Spleen (tissue), 11 donors: ENCODE measurements at regions not wholly inside any gene's neighbourhood (a gene's known extent, or its start where the extent isn't known, plus 50 kb on each side); places are given as distances from the start of the nearest gene placed in this dataset.

ENCODE experiments used
- DNase-seq: peaks from one replicate; pipeline ENCODE4 v3.0.0-alpha.2; 2020
- H3K27ac ChIP-seq, 8 donors: fragments of 200-600 bp; sonication (generic) in 7 of 8; 1 replicate in 4 of 8; 2 replicates in 4 of 8; pipeline versions ENCODE4 v1.5.0 to v1.8.0; 2016 to 2021; ENCODE audit warnings: inconsistent platforms in 4 of 8, mild to moderate bottlenecking in 4 of 8, moderate library complexity in 1 of 8
- H3K27me3 ChIP-seq, 7 donors: fragments of 200-600 bp; sonication (generic) in 6 of 7; replicated peaks in 1 of 7; 1 replicate in 4 of 7; 2 replicates in 3 of 7; pipeline versions ENCODE4 v1.5.0 to v1.8.0; 2016 to 2021; ENCODE audit warnings: inconsistent platforms in 3 of 7, mild to moderate bottlenecking in 1 of 7
- H3K36me3 ChIP-seq, 6 donors: fragments of 200-600 bp; sonication (generic) in 5 of 6; 1 replicate in 4 of 6; 2 replicates in 2 of 6; pipeline versions ENCODE4 v1.5.0 to v1.8.0; 2016 to 2021; ENCODE audit warnings: inconsistent platforms in 2 of 6
- H3K4me1 ChIP-seq, 6 donors: fragments of 200-600 bp; sonication (generic) in 5 of 6; 1 replicate in 3 of 6; 2 replicates in 3 of 6; pipeline versions ENCODE4 v1.5.0 to v1.8.0; 2016 to 2021; ENCODE audit warnings: inconsistent platforms in 3 of 6
- H3K4me3 ChIP-seq, 8 donors: fragments of 200-600 bp; sonication (generic) in 7 of 8; 1 replicate in 4 of 8; 2 replicates in 4 of 8; pipeline versions ENCODE4 v1.5.0 to v1.8.0; 2016 to 2021; ENCODE audit warnings: inconsistent platforms in 4 of 8, mild to moderate bottlenecking in 4 of 8, moderate library complexity in 2 of 8
- H3K9me3 ChIP-seq, 8 donors: fragments of 200-600 bp; sonication (generic) in 7 of 8; 1 replicate in 4 of 8; 2 replicates in 4 of 8; pipeline versions ENCODE4 v1.5.0 to v1.8.0; 2016 to 2021; ENCODE audit warnings: inconsistent platforms in 4 of 8
- POLR2A ChIP-seq, 3 donors: fragments of 450-650 bp; IDR thresholded peaks; one replicate each; pipeline ENCODE4 v1.5.1; 2017; ENCODE audit warnings: antibody characterized with exemption in 3 of 3, mild to moderate bottlenecking in 1 of 3
- POLR2AphosphoS5 ChIP-seq, 3 donors: sonication (generic); formaldehyde crosslinking; IDR thresholded peaks; one replicate each; pipeline ENCODE4 v1.5.1; 2017; ENCODE audit warnings: antibody characterized with exemption in 3 of 3
- WGBS, 5 donors: extraction: QIAGEN DNeasy Blood & Tissue Kit in 3 of 5; methylation state at CpG; one replicate each; pipeline versions ENCODE4 v1.1.5 to v1.1.7; 2013 to 2018; 5-methylcytosine and 5-hydroxymethylcytosine counted together
- intact Hi-C: fragments of 100-400 bp; cut with DNase I; formaldehyde crosslinking; loops from one replicate; pipeline ENCODE4 v1.15.0; 2023; ENCODE audit warnings: low total_unique reads
- TF ChIP-seq, protein P1 (sequence below), 11 experiments: fragments of 200-600 bp in 7 of 11; fragments of 450-650 bp in 4 of 11; sonication (generic) in 4 of 11; IDR thresholded peaks in 8 of 11; conservative IDR thresholded peaks in 3 of 11; 1 replicate in 7 of 11; 2 replicates in 4 of 11; pipeline versions ENCODE4 v1.4.0 to v1.8.0; 2016 to 2021; ENCODE audit warnings: antibody characterized with exemption in 11 of 11, inconsistent platforms in 4 of 11, mild to moderate bottlenecking in 1 of 11
- donor health status: healthy with polysubstance abuse.
- donor health status: DM: no; HTN: no; CAD: no; lungs with moderate emphysema.
- donor health status: DM: no; HTN: no; CAD: no.
- donor health status: Bipolar disorder and iron deficiency.
- donor health status: healthy.
- donor health status: DM: no; HTN: no; CAD: no.
- donor health status: DM: yes; HTN: yes; CAD: no.

DNA sequence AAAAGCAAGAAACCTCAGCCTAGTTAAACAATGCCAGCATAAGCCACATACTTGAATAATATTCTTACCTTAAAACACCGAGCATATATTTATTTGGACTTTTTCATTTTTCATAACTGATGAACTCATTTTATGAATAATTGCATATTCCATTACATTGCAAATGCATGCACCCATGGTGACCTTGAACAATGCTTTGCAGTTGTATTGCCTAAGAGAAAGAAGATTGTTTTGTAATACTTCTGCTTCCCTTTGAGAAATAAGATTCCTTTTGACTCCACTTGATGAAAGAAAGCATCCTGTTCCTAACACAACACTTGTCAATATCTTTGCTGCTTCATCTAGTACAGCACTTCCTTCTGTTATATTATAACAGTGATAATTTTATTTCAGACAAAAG is 1182.2 kb downstream of the FLRT2 start:
- Histone ChIP-seq H3K4me3 (no peak overlapping the region), H3K27ac (no peak overlapping the region), H3K4me1 (no peaks in the 10 kb centered on the region), H3K36me3 (no peaks in the 10 kb centered on the region), H3K27me3 (no peaks in the 10 kb centered on the region), H3K9me3 (no peaks in the 10 kb centered on the region)
- WGBS, 5 donors = 71 to 85% (median 77%) methylated on average over 1 of the region's 1 CpG
- intact Hi-C loops = no loop called here
- no peak for DNase-seq
- TF ChIP-seq, protein P1, sequence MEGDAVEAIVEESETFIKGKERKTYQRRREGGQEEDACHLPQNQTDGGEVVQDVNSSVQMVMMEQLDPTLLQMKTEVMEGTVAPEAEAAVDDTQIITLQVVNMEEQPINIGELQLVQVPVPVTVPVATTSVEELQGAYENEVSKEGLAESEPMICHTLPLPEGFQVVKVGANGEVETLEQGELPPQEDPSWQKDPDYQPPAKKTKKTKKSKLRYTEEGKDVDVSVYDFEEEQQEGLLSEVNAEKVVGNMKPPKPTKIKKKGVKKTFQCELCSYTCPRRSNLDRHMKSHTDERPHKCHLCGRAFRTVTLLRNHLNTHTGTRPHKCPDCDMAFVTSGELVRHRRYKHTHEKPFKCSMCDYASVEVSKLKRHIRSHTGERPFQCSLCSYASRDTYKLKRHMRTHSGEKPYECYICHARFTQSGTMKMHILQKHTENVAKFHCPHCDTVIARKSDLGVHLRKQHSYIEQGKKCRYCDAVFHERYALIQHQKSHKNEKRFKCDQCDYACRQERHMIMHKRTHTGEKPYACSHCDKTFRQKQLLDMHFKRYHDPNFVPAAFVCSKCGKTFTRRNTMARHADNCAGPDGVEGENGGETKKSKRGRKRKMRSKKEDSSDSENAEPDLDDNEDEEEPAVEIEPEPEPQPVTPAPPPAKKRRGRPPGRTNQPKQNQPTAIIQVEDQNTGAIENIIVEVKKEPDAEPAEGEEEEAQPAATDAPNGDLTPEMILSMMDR (IDR thresholded peaks at IDR 0.05 in 8 of 11, conservative IDR thresholded peaks at IDR 0.05 in 3 of 11) = no peak
- no peak for TF ChIP-seq POLR2AphosphoS5 (IDR thresholded peaks at IDR 0.05)
- no peak for TF ChIP-seq POLR2A (IDR thresholded peaks at IDR 0.05)

DNA sequence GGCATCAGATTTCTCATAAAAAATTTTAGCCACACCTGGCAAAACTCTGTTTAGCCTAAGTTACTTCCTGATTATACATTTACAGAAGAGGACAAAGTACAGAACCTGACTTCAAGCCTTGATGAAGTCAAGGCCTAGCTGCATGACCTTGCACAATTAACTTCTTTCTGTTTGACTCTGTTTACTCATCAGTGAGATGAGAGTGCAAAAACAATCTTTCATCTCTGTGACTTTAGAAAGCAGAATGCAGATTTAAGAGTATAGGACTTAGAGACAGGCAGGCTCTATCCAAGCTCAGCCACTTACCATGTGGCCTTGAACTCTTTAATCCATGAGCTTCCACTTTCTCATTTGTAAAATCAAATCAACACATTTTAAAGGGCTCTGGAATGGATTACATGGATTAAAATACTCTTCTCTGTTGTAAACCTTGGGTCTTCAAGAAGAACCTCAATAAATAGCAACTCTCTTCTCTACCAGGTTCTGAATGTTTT is 1178.9 kb downstream of the FLRT2 start:
- intact Hi-C loops = no loop called here
- no peak for DNase-seq
- Histone ChIP-seq H3K27me3 (no peaks in the 10 kb centered on the region), H3K36me3 (no peaks in the 10 kb centered on the region), H3K27ac (no peak overlapping the region), H3K9me3 (peaks cover 0 to 6% (median 0%) of the 10 kb centered on the region in 8 donors), H3K4me1 (no peaks in the 10 kb centered on the region), H3K4me3 (no peak overlapping the region)
- TF ChIP-seq POLR2A (IDR thresholded peaks at IDR 0.05) (no peak), POLR2AphosphoS5 (IDR thresholded peaks at IDR 0.05) (no peak)
- TF ChIP-seq, protein P1 (IDR thresholded peaks at IDR 0.05 in 8 of 11, conservative IDR thresholded peaks at IDR 0.05 in 3 of 11) = no peak

DNA sequence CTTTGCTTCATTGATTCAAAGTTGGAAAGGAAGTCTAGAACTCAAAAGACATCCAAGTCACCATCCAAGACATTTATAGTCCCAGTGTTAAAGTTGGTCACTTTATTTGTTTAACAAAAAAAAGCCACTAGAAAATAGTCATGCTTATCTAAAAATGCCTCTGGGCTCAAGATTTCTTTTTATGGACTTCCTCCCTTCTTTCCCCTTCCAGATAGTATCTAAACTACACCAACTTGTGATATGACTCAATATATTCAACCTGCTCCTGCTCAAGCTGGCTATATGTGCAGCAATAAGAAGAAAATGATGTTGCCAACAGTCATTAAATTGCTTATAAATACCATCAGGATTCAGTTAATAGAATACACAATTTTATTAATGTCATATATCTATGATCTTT is 1177.1 kb downstream of the FLRT2 start:
- Histone ChIP-seq H3K27me3 (no peaks in the 10 kb centered on the region), H3K27ac (no peak overlapping the region), H3K4me1 (no peaks in the 10 kb centered on the region), H3K9me3 (peaks cover 0 to 6% (median 0%) of the 10 kb centered on the region in 8 donors), H3K36me3 (no peaks in the 10 kb centered on the region), H3K4me3 (no peak overlapping the region)
- intact Hi-C loops = no loop called here
- DNase-seq = no peak
- no peak for TF ChIP-seq POLR2A (IDR thresholded peaks at IDR 0.05)
- TF ChIP-seq, protein P1 (IDR thresholded peaks at IDR 0.05 in 8 of 11, conservative IDR thresholded peaks at IDR 0.05 in 3 of 11) = no peak
- TF ChIP-seq POLR2AphosphoS5 (IDR thresholded peaks at IDR 0.05) = no peak

DNA sequence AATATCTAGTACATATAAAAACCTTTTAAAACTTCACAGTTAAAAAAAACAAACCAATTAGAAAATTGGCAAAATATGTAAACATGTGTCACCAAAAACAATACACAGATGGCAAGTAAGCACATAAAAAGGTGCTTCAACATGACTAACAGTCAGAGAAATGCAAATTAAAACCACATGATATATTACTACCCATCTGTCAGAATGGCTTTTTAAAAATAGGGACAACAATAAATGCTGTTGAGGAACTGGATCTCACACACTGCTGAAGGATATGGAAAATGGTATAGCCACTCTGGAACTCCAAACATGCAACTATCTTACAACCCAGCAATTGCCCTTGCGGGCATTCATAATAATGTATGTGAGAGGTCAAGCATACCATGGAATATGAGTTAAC is 1153.6 kb downstream of the FLRT2 start:
- H3K4me3 ChIP-seq = no peak overlapping the region
- H3K36me3 ChIP-seq = no peaks in the 10 kb centered on the region
- peaks cover 0 to 3% (median 0%) of the 10 kb centered on the region in 8 donors for H3K9me3 ChIP-seq
- TF ChIP-seq, protein P1 (IDR thresholded peaks at IDR 0.05 in 8 of 11, conservative IDR thresholded peaks at IDR 0.05 in 3 of 11) = no peak
- TF ChIP-seq POLR2A (IDR thresholded peaks at IDR 0.05) (no peak), POLR2AphosphoS5 (IDR thresholded peaks at IDR 0.05) (no peak)
- intact Hi-C loops = no loop called here
- DNase-seq = no peak
- H3K4me1 ChIP-seq = no peaks in the 10 kb centered on the region
- H3K27ac ChIP-seq = no peak overlapping the region
- WGBS, 5 donors = 87 to 100% (median 96%) methylated on average over 1 of the region's 1 CpG
- no peaks in the 10 kb centered on the region for H3K27me3 ChIP-seq
